ENCODE measurements at regions not wholly inside any gene's neighbourhood (a gene's known extent, or its start where the extent isn't known, plus 50 kb on each side); places are given as distances from the start of the nearest gene placed in this dataset.

- Mint-ChIP-seq H3K4me3 (no peak overlapping the region), H3K36me3 (no peaks in the 10 kb centered on the region), H3K9me3 (no peaks in the 10 kb centered on the region), H3K27ac (no peak overlapping the region), H3K27me3 (ENCODE audit: low read depth in 3 of 3) (peaks cover 0 to 3% (median 3%) of the 10 kb centered on the region in 3 donors), H3K4me1 (peaks cover 0 to 6% of the 10 kb centered on the region in 2 donors)
- no peak for DNase-seq
These were observed 141.1 kb upstream of the SGK1 start for GRCh38 chr6:134458857-134459657.

GRCh38 chr6:134457941-134458340 is 140.0 kb upstream of the SGK1 start:
- Mint-ChIP-seq H3K4me1 (peaks cover 0 to 6% of the 10 kb centered on the region in 2 donors), H3K9me3 (no peaks in the 10 kb centered on the region), H3K27ac (no peak overlapping the region)

DNA sequence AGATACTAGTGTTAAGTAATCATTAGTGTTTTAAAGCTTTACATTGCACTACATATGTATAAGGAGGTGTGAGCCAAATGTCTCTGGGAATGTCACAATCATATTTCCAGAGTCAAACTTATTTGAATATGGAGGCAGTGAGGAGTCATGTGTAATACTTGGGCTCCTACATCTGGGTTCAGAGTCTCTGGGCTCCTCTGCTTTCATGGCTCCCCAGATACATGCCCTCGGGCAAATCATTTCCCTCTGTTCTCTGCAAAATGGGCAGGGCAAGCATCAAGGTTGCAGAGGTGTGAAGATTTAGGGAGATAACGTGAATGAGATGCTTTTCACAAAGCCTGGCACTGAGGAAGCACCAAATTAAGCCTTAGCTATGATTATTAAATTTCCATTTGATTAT is 138.3 kb upstream of the SGK1 start:
- Mint-ChIP-seq H3K27me3 (ENCODE audit: low read depth in 3 of 3) (peaks cover 0 to 3% (median 1%) of the 10 kb centered on the region in 3 donors), H3K36me3 (no peaks in the 10 kb centered on the region), H3K9me3 (no peaks in the 10 kb centered on the region), H3K4me3 (no peak overlapping the region), H3K4me1 (peaks cover 0 to 6% of the 10 kb centered on the region in 2 donors), H3K27ac (no peak overlapping the region)
- peak in 1 of 3 donors; percentile 12 for DNase-seq

More at GRCh38 chr6:134457941-134458340, 140.0 kb upstream of the SGK1 start:
- H3K27me3 Mint-ChIP-seq (ENCODE audit: low read depth in 3 of 3): peaks cover 0 to 3% (median 1%) of the 10 kb centered on the region in 3 donors
- no peak for DNase-seq
- no peaks in the 10 kb centered on the region for H3K36me3 Mint-ChIP-seq
- H3K4me3 Mint-ChIP-seq: no peak overlapping the region

- Mint-ChIP-seq H3K9me3 (no peaks in the 10 kb centered on the region), H3K27me3 (ENCODE audit: low read depth in 3 of 3) (peaks cover 0 to 3% (median 1%) of the 10 kb centered on the region in 3 donors), H3K4me1 (peaks cover 0 to 6% of the 10 kb centered on the region in 2 donors), H3K36me3 (no peaks in the 10 kb centered on the region), H3K27ac (no peak overlapping the region), H3K4me3 (no peak overlapping the region)
- DNase-seq: no peak
These were observed 137.4 kb upstream of the SGK1 start for GRCh38 chr6:134455319-134455718.

- Mint-ChIP-seq H3K9me3 (no peaks in the 10 kb centered on the region), H3K27ac (no peak overlapping the region), H3K27me3 (ENCODE audit: low read depth in 3 of 3) (peaks cover 0 to 3% (median 1%) of the 10 kb centered on the region in 3 donors), H3K4me1 (peaks cover 0 to 6% of the 10 kb centered on the region in 2 donors), H3K36me3 (no peaks in the 10 kb centered on the region), H3K4me3 (no peak overlapping the region)
- DNase-seq: no peak
These were observed 136.9 kb upstream of the SGK1 start for GRCh38 chr6:134454794-134455193.

GRCh38 chr6:134453792-134454510 is 136.0 kb upstream of the SGK1 start:
- Mint-ChIP-seq H3K9me3 (no peaks in the 10 kb centered on the region), H3K4me3 (no peak overlapping the region), H3K36me3 (no peaks in the 10 kb centered on the region), H3K27ac (no peak overlapping the region), H3K27me3 (ENCODE audit: low read depth in 3 of 3) (peaks cover 0 to 3% (median 3%) of the 10 kb centered on the region in 3 donors), H3K4me1 (peaks cover 0 to 6% of the 10 kb centered on the region in 2 donors)
- no peak for DNase-seq

- Mint-ChIP-seq H3K27ac (no peak overlapping the region), H3K9me3 (no peaks in the 10 kb centered on the region), H3K4me1 (peaks cover 0 to 6% of the 10 kb centered on the region in 2 donors), H3K4me3 (no peak overlapping the region), H3K36me3 (no peaks in the 10 kb centered on the region), H3K27me3 (ENCODE audit: low read depth in 3 of 3) (peaks cover 0 to 3% (median 3%) of the 10 kb centered on the region in 3 donors)
- DNase-seq: no peak
These were observed 135.0 kb upstream of the SGK1 start for GRCh38 chr6:134452906-134453305.

DNA sequence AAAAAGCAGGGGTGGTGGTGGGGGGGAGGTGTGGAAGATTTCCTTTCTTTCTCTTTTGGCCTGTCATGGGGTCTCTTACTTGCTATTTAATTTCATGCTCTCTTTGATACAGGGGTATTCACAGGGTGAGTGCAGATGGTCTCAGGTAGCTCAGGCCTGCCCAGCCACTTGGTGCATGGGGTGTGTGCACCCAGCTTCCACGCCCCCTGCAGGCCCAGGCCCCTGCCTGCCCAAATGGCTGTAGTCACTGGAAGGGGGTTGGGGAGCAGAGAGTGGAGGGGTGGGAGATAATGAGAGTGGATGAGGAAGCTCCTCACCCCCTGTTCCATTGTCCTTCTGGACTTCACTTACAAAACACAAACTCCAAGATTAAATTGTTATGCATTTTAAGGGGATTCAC is 133.6 kb upstream of the SGK1 start:
- Mint-ChIP-seq H3K27ac (no peak overlapping the region), H3K4me3 (no peak overlapping the region), H3K4me1 (peaks cover 0 to 5% of the 10 kb centered on the region in 2 donors), H3K9me3 (no peaks in the 10 kb centered on the region), H3K36me3 (no peaks in the 10 kb centered on the region), H3K27me3 (ENCODE audit: low read depth in 3 of 3) (peaks cover 0 to 3% (median 3%) of the 10 kb centered on the region in 3 donors)
- no peak for DNase-seq

- H3K4me1 Mint-ChIP-seq: no peaks in the 10 kb centered on the region
- no peaks in the 10 kb centered on the region for H3K36me3 Mint-ChIP-seq
- no peak overlapping the region for H3K4me3 Mint-ChIP-seq
- H3K9me3 Mint-ChIP-seq: no peaks in the 10 kb centered on the region
- peaks cover 0 to 3% (median 3%) of the 10 kb centered on the region in 3 donors for H3K27me3 Mint-ChIP-seq (ENCODE audit: low read depth in 3 of 3)
- no peak overlapping the region for H3K27ac Mint-ChIP-seq
- DNase-seq: no peak
These were observed 131.9 kb upstream of the SGK1 start for GRCh38 chr6:134449781-134450180.

GRCh38 chr6:134449004-134449403 is 131.1 kb upstream of the SGK1 start:
- no peak overlapping the region for H3K27ac Mint-ChIP-seq

GRCh38 chr6:134447883-134448387 is 130.0 kb upstream of the SGK1 start:
- H3K27me3 Mint-ChIP-seq (ENCODE audit: low read depth in 3 of 3): peaks cover 0 to 3% (median 1%) of the 10 kb centered on the region in 3 donors
- no peaks in the 10 kb centered on the region for H3K9me3 Mint-ChIP-seq
- H3K4me1 Mint-ChIP-seq: no peaks in the 10 kb centered on the region
- H3K27ac Mint-ChIP-seq: no peak overlapping the region
- no peaks in the 10 kb centered on the region for H3K36me3 Mint-ChIP-seq
- DNase-seq: no peak
- H3K4me3 Mint-ChIP-seq: no peak overlapping the region

More at GRCh38 chr6:134449004-134449403, 131.1 kb upstream of the SGK1 start:
- H3K4me1 Mint-ChIP-seq: no peaks in the 10 kb centered on the region
- no peaks in the 10 kb centered on the region for H3K9me3 Mint-ChIP-seq
- H3K36me3 Mint-ChIP-seq: no peaks in the 10 kb centered on the region
- no peak for DNase-seq
- peaks cover 0 to 3% (median 1%) of the 10 kb centered on the region in 3 donors for H3K27me3 Mint-ChIP-seq (ENCODE audit: low read depth in 3 of 3)
- H3K4me3 Mint-ChIP-seq: no peak overlapping the region

DNA sequence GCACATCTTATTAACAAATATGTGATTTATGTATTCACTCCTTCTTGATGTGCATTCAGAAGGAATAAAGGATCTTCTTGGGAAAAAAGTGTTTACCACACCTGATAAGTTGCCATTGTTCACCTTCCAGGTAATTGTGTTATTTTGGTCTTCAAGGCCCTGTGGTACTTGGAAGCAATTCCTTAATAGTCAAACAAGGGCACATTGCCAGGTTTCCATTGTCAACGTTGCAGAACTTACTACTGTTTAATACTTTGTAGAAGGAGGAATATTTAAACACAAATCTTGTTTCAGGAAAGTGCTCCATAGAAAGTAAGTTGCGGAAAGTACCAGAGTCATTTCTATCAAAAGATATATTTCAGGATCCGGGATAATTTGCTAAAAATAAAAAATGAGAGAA is 129.5 kb upstream of the SGK1 start:
- no peak overlapping the region for H3K27ac Mint-ChIP-seq
- H3K4me1 Mint-ChIP-seq: no peaks in the 10 kb centered on the region
- H3K9me3 Mint-ChIP-seq: no peaks in the 10 kb centered on the region
- H3K36me3 Mint-ChIP-seq: no peaks in the 10 kb centered on the region
- H3K27me3 Mint-ChIP-seq (ENCODE audit: low read depth in 3 of 3): peaks cover 0 to 3% (median 1%) of the 10 kb centered on the region in 3 donors
- DNase-seq: no peak
- H3K4me3 Mint-ChIP-seq: no peak overlapping the region

DNA sequence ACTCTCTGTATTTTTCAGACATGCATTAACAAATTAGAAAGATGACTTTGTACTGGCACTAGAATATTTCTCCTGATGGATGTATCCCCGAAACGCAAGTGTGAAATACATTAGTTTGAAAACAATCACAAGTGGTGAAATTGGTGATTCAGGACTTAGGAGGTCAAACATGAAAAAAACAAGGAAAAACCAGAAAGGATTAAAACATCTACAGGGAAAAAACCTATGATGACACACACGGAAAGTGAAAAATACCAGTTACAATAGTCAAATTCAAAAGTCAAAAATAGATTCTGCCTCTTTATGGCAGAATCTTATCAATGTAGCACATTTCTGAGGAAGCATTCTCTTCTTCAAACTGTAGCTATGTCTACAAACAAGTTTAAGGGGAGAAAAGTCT is 129.0 kb upstream of the SGK1 start:
- Mint-ChIP-seq H3K36me3 (no peaks in the 10 kb centered on the region), H3K4me3 (no peak overlapping the region), H3K27ac (no peak overlapping the region), H3K4me1 (no peaks in the 10 kb centered on the region), H3K27me3 (ENCODE audit: low read depth in 3 of 3) (peaks cover 0 to 3% (median 1%) of the 10 kb centered on the region in 3 donors), H3K9me3 (no peaks in the 10 kb centered on the region)
- DNase-seq: no peak

GRCh38 chr6:134446218-134446848 is 128.4 kb upstream of the SGK1 start:
- Mint-ChIP-seq H3K9me3 (no peaks in the 10 kb centered on the region), H3K27ac (no peak overlapping the region)

More at GRCh38 chr6:134446218-134446848, 128.4 kb upstream of the SGK1 start:
- no peak for DNase-seq
- no peak overlapping the region for H3K4me3 Mint-ChIP-seq
- H3K27me3 Mint-ChIP-seq (ENCODE audit: low read depth in 3 of 3): peaks cover 0 to 3% (median 1%) of the 10 kb centered on the region in 3 donors
- no peaks in the 10 kb centered on the region for H3K4me1 Mint-ChIP-seq
- no peaks in the 10 kb centered on the region for H3K36me3 Mint-ChIP-seq
